Prostate gland (tissue), 2 donors: ENCODE measurements at regions not wholly inside any gene's neighbourhood (a gene's known extent, or its start where the extent isn't known, plus 50 kb on each side); places are given as distances from the start of the nearest gene placed in this dataset.
A peak's percentile ranks its signal among the peaks of the same experiment; 100 is the strongest.
"Not testable (repeated sequence)": the region's sequence is repeated elsewhere in the genome, so short reads cannot be mapped to it uniquely, and the experiment has no call there.

Source experiments
- DNase-seq: peaks from one replicate; pipeline ENCODE4 v3.0.0-alpha.2; 2019; ENCODE audit warnings: low spot score
- H3K27ac ChIP-seq, 2 donors: fragments of 200-600 bp; sonication (generic); 2 replicates each; pipeline ENCODE4 v1.5.1; 2017 to 2019
- H3K27me3 ChIP-seq: fragments of 200-600 bp; sonication (generic); replicated peaks from 2 replicates; pipeline ENCODE4 v1.5.1; 2019; ENCODE audit not compliant: insufficient read depth
- H3K36me3 ChIP-seq, 2 donors: fragments of 200-600 bp; sonication (generic); 1 replicate in 1 of 2; 2 replicates in 1 of 2; pipeline versions ENCODE4 v1.5.1 to v1.8.1; 2017 to 2019
- H3K4me1 ChIP-seq: fragments of 200-600 bp; sonication (generic); replicated peaks from 2 replicates; pipeline ENCODE4 v1.5.1; 2019
- H3K4me3 ChIP-seq, 2 donors: fragments of 200-600 bp; sonication (generic); 2 replicates each; pipeline ENCODE4 v1.5.1; 2017 to 2019
- H3K9me3 ChIP-seq: fragments of 200-600 bp; sonication (generic); 2 replicates; pipeline ENCODE4 v1.5.1; 2017
- POLR2A ChIP-seq: fragments of 450-650 bp; IDR thresholded peaks from one replicate; pipeline ENCODE4 v1.6.1; 2016; ENCODE audit warnings: antibody characterized with exemption, mild to moderate bottlenecking
- POLR2AphosphoS5 ChIP-seq: sonication (generic); formaldehyde crosslinking; IDR thresholded peaks from one replicate; pipeline ENCODE4 v1.6.1; 2017; ENCODE audit warnings: antibody characterized with exemption
- WGBS: methylation state at CpG from one replicate; pipeline ENCODE4 v1.1.5; 2018; 5-methylcytosine and 5-hydroxymethylcytosine counted together
- intact Hi-C: fragments of 100-400 bp; cut with DNase I; formaldehyde crosslinking; loops from one replicate; pipeline ENCODE4 v1.14.2; 2022
- TF ChIP-seq, protein P1 (sequence below), 4 experiments: fragments of 200-600 bp in 2 of 4; fragments of 450-650 bp in 2 of 4; sonication (generic) in 2 of 4; IDR thresholded peaks; 1 replicate in 3 of 4; 2 replicates in 1 of 4; pipeline ENCODE4 v1.5.1; 2016 to 2019; ENCODE audit warnings: antibody characterized with exemption in 4 of 4, mild to moderate bottlenecking in 2 of 4, moderate library complexity in 2 of 4

- no peaks in the 10 kb centered on the region for H3K27me3 ChIP-seq
- H3K4me1 ChIP-seq: peaks cover 33% of the 10 kb centered on the region
- WGBS: 63% methylated on average over 13 of the region's 13 CpGs
- H3K36me3 ChIP-seq: no peaks in the 10 kb centered on the region
- no peak for DNase-seq
- H3K27ac ChIP-seq: peak overlapping the region; percentile 99 to 100
- no peak for TF ChIP-seq POLR2A
- TF ChIP-seq, protein P1, sequence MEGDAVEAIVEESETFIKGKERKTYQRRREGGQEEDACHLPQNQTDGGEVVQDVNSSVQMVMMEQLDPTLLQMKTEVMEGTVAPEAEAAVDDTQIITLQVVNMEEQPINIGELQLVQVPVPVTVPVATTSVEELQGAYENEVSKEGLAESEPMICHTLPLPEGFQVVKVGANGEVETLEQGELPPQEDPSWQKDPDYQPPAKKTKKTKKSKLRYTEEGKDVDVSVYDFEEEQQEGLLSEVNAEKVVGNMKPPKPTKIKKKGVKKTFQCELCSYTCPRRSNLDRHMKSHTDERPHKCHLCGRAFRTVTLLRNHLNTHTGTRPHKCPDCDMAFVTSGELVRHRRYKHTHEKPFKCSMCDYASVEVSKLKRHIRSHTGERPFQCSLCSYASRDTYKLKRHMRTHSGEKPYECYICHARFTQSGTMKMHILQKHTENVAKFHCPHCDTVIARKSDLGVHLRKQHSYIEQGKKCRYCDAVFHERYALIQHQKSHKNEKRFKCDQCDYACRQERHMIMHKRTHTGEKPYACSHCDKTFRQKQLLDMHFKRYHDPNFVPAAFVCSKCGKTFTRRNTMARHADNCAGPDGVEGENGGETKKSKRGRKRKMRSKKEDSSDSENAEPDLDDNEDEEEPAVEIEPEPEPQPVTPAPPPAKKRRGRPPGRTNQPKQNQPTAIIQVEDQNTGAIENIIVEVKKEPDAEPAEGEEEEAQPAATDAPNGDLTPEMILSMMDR (IDR thresholded peaks at IDR 0.05): no peak
- TF ChIP-seq POLR2AphosphoS5: peak; percentile 3
- intact Hi-C loops: no loop called here
- H3K9me3 ChIP-seq: no peaks in the 10 kb centered on the region
- peak overlapping the region; percentile 64 to 95 for H3K4me3 ChIP-seq
Observed at GRCh38 chr22:46047226-46047625, 70.3 kb upstream of the WNT7B start.

- no peak for DNase-seq
Observed at GRCh38 chr22:46047841-46048595, 71.1 kb upstream of the WNT7B start.

GRCh38 chr22:46048661-46049060 lies 71.7 kb upstream of the WNT7B start:
- 77% methylated on average over 7 of the region's 7 CpGs for WGBS
- peaks cover 34% of the 10 kb centered on the region for H3K4me1 ChIP-seq

More at GRCh38 chr22:46047841-46048595, 71.1 kb upstream of the WNT7B start:
- TF ChIP-seq POLR2A: no peak
- TF ChIP-seq, protein P1 (IDR thresholded peaks at IDR 0.05): no peak
- TF ChIP-seq POLR2AphosphoS5: no peak
- H3K27me3 ChIP-seq: no peaks in the 10 kb centered on the region
- no peaks in the 10 kb centered on the region for H3K9me3 ChIP-seq
- H3K36me3 ChIP-seq: no peaks in the 10 kb centered on the region
- peak overlapping the region in 1 of 2 donors; percentile 95 for H3K4me3 ChIP-seq
- intact Hi-C loops: no loop called here
- 37% methylated on average over 14 of the region's 14 CpGs for WGBS
- peak overlapping the region; percentile 99 to 100 for H3K27ac ChIP-seq
- peaks cover 37% of the 10 kb centered on the region for H3K4me1 ChIP-seq

GRCh38 chr22:46049726-46050450 lies 72.9 kb upstream of the WNT7B start:
- H3K9me3 ChIP-seq: no peaks in the 10 kb centered on the region
- DNase-seq: no peak
- 75% methylated on average over 14 of the region's 14 CpGs for WGBS
- H3K27me3 ChIP-seq: no peaks in the 10 kb centered on the region
- peaks cover 34% of the 10 kb centered on the region for H3K4me1 ChIP-seq
- H3K27ac ChIP-seq: peak overlapping the region; percentile 100
- intact Hi-C loops: no loop called here
- no peak overlapping the region for H3K4me3 ChIP-seq
- TF ChIP-seq POLR2AphosphoS5: no peak
- TF ChIP-seq, protein P1 (IDR thresholded peaks at IDR 0.05): no peak
- TF ChIP-seq POLR2A: no peak
- H3K36me3 ChIP-seq: no peaks in the 10 kb centered on the region

More at GRCh38 chr22:46048661-46049060, 71.7 kb upstream of the WNT7B start:
- H3K27me3 ChIP-seq, H3K36me3 ChIP-seq, DNase-seq, H3K4me3 ChIP-seq, intact Hi-C loops, H3K9me3 ChIP-seq: not testable (repeated sequence)
- peak overlapping the region; percentile 99 to 100 for H3K27ac ChIP-seq

GRCh38 chr22:46050451-46050845 lies 73.5 kb upstream of the WNT7B start:
- no peak overlapping the region for H3K4me3 ChIP-seq
- intact Hi-C loops: no loop called here
- DNase-seq: no peak
- H3K36me3 ChIP-seq: no peaks in the 10 kb centered on the region
- TF ChIP-seq, protein P1 (IDR thresholded peaks at IDR 0.05): no peak
- no peak for TF ChIP-seq POLR2A
- TF ChIP-seq POLR2AphosphoS5: no peak
- peaks cover 38% of the 10 kb centered on the region for H3K4me1 ChIP-seq
- no peaks in the 10 kb centered on the region for H3K9me3 ChIP-seq
- H3K27me3 ChIP-seq: no peaks in the 10 kb centered on the region
- WGBS: 56% methylated on average over 7 of the region's 7 CpGs
- peak overlapping the region; percentile 100 for H3K27ac ChIP-seq
